Peyer's patch (tissue), 4 donors: ENCODE measurements at regions not wholly inside any gene's neighbourhood (a gene's known extent, or its start where the extent isn't known, plus 50 kb on each side); places are given as distances from the start of the nearest gene placed in this dataset.

ENCODE experiments used
- POLR2A ChIP-seq, 2 donors: fragments of 450-650 bp; IDR thresholded peaks; one replicate each; pipeline ENCODE4 v1.5.1; 2017; ENCODE audit warnings: antibody characterized with exemption in 2 of 2, mild to moderate bottlenecking in 2 of 2, moderate library complexity in 2 of 2
- TF ChIP-seq, protein P1 (sequence below), 6 experiments: fragments of 450-650 bp in 4 of 6; fragments of 200-600 bp in 2 of 6; sonication (generic) in 1 of 6; IDR thresholded peaks; one replicate each; pipeline ENCODE4 v1.5.1; 2017 to 2019; ENCODE audit warnings: antibody characterized with exemption in 6 of 6, mild to moderate bottlenecking in 3 of 6, moderate library complexity in 1 of 6

DNA sequence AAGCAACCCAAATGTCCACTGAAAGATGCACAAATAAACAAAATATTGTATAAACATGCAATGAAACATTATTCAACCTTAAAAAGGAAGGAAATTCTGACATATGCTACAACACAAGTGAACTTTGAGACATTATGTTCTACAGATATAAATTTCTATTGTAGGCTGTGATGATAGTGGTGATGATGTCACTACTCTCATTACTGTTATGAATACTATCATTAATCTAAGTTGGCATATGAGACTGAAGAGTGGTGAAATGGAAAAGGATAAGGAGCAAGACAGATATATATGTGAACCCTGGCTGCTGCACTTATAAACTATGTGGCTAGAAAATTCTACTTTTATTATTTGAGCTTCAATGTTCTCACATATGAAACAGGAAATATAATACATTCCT lies 360.2 kb downstream of the TFAP2A start:
- TF ChIP-seq, protein P1, sequence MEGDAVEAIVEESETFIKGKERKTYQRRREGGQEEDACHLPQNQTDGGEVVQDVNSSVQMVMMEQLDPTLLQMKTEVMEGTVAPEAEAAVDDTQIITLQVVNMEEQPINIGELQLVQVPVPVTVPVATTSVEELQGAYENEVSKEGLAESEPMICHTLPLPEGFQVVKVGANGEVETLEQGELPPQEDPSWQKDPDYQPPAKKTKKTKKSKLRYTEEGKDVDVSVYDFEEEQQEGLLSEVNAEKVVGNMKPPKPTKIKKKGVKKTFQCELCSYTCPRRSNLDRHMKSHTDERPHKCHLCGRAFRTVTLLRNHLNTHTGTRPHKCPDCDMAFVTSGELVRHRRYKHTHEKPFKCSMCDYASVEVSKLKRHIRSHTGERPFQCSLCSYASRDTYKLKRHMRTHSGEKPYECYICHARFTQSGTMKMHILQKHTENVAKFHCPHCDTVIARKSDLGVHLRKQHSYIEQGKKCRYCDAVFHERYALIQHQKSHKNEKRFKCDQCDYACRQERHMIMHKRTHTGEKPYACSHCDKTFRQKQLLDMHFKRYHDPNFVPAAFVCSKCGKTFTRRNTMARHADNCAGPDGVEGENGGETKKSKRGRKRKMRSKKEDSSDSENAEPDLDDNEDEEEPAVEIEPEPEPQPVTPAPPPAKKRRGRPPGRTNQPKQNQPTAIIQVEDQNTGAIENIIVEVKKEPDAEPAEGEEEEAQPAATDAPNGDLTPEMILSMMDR (IDR thresholded peaks at IDR 0.05): no peak
- TF ChIP-seq POLR2A (IDR thresholded peaks at IDR 0.05): no peak
